ENCODE measurements at regions not wholly inside any gene's neighbourhood (a gene's known extent, or its start where the extent isn't known, plus 50 kb on each side); places are given as distances from the start of the nearest gene placed in this dataset.

DNA sequence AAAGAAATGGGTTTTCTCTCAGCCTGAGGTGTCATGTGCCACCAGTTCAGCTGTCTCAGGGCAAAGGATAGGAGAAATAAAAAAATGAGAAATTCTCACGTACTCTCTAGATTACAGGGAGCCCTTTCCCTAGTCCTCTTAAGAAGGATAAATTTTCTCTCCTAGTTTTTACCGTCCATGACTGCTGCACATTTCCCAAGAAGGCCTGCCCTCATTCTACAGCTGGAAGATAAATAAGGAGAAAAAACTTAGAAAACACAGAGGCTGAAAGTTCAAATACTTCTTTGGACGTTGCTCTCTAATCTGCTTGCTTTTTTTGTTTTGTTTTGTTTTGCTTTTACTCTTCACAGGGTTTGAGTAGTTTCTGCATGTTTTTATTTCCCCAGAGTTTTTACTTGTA is 211.9 kb downstream of the DCAF12L2 start:
- Histone ChIP-seq H3K27me3 (ENCODE audit: insufficient read depth, low read depth, severe bottlenecking) (peaks cover 6% of the 10 kb centered on the region), H3K27ac (no peak overlapping the region), H3K4me3 (ENCODE audit: low read depth, low read length) (no peak overlapping the region), H3K36me3 (no peaks in the 10 kb centered on the region), H3K9me3 (ENCODE audit: severe bottlenecking) (no peaks in the 10 kb centered on the region)
- TF ChIP-seq, protein P1, sequence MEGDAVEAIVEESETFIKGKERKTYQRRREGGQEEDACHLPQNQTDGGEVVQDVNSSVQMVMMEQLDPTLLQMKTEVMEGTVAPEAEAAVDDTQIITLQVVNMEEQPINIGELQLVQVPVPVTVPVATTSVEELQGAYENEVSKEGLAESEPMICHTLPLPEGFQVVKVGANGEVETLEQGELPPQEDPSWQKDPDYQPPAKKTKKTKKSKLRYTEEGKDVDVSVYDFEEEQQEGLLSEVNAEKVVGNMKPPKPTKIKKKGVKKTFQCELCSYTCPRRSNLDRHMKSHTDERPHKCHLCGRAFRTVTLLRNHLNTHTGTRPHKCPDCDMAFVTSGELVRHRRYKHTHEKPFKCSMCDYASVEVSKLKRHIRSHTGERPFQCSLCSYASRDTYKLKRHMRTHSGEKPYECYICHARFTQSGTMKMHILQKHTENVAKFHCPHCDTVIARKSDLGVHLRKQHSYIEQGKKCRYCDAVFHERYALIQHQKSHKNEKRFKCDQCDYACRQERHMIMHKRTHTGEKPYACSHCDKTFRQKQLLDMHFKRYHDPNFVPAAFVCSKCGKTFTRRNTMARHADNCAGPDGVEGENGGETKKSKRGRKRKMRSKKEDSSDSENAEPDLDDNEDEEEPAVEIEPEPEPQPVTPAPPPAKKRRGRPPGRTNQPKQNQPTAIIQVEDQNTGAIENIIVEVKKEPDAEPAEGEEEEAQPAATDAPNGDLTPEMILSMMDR (IDR thresholded peaks at IDR 0.05; ENCODE audit: low read depth, low read length) = no peak
- no peak for DNase-seq

DNA sequence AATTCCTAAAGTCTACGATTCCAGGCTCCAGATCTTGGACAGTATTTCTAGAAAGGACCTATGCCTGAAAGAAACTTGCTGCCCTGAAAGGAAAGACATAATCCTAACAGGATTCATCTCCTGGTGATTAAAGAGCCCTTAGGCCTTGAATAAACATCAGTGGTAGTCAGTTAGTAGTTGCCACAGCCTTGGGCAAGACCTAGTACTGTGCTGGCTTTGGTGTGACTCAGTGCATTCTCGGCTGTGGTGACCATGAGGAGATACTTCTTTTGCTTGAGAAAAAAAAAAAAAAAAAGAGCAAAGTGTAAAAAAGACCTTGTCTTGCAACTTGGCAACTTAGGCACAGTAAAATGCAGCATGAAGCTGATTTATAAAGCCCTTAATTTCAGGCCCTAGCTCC is 188.2 kb downstream of the DCAF12L2 start:
- no peaks in the 10 kb centered on the region for H3K36me3 ChIP-seq
- TF ChIP-seq, protein P1 (IDR thresholded peaks at IDR 0.05; ENCODE audit: low read depth, low read length) = no peak
- H3K27me3 ChIP-seq (ENCODE audit: insufficient read depth, low read depth, severe bottlenecking) = peaks cover 12% of the 10 kb centered on the region
- no peak for DNase-seq
- H3K9me3 ChIP-seq (ENCODE audit: severe bottlenecking) = no peaks in the 10 kb centered on the region
- no peak overlapping the region for H3K27ac ChIP-seq
- no peak overlapping the region for H3K4me3 ChIP-seq (ENCODE audit: low read depth, low read length)

DNA sequence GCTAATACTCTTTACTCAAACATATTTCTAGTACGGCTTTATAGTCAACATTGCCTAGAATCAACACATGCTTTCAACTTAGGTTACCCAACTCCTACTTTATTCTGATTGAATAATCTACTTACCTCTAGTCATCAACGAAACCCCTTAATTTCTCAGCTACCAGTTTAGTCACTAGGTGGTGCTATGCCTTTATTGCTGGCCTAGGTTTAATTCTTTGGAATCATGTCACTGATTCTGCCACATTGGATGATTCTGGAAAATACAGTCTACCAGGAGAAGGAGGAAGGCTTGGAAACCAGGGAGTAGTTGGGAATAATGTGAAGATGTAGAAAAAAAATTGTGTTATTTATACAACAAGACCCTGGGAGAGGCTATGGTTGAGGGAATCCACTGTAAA is 167.7 kb downstream of the DCAF12L2 start:
- DNase-seq = no peak

DNA sequence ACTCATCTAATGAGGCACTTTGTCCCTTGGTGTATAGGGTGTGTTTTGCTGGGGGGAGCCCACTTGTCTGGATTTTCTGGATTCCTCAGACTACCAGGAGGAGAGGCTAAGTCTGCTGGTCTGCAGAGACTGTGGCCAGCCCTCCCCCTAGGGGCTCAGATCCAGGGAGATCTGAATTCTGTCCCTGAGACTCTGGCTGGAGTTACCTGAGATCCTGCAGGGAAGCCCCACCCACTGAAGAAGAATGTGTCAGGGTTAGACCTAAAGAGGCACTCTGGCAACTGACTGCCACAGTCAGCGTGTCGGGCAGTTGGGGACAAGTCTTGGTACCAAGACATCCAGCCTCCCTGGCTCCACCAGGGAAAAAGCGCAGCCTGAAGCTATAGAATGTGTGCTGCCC is 138.9 kb downstream of the DCAF12L2 start:
- TF ChIP-seq, protein P1 (IDR thresholded peaks at IDR 0.05; ENCODE audit: low read depth, low read length) = no peak
- Histone ChIP-seq H3K4me3 (ENCODE audit: low read depth, low read length) (no peak overlapping the region), H3K27me3 (ENCODE audit: insufficient read depth, low read depth, severe bottlenecking) (peaks cover 17% of the 10 kb centered on the region), H3K9me3 (ENCODE audit: severe bottlenecking) (no peaks in the 10 kb centered on the region), H3K27ac (no peak overlapping the region), H3K36me3 (no peaks in the 10 kb centered on the region)
- no peak for DNase-seq

More for the DNA sequence above, 167.7 kb downstream of the DCAF12L2 start:
- Histone ChIP-seq H3K36me3 (no peaks in the 10 kb centered on the region), H3K27ac (no peak overlapping the region), H3K4me3 (ENCODE audit: low read depth, low read length) (no peak overlapping the region), H3K27me3 (ENCODE audit: insufficient read depth, low read depth, severe bottlenecking) (peaks cover 28% of the 10 kb centered on the region), H3K9me3 (ENCODE audit: severe bottlenecking) (no peaks in the 10 kb centered on the region)
- TF ChIP-seq, protein P1 (IDR thresholded peaks at IDR 0.05; ENCODE audit: low read depth, low read length) = peak; percentile 27; the same call in 1 of the 2 replicates

DNA sequence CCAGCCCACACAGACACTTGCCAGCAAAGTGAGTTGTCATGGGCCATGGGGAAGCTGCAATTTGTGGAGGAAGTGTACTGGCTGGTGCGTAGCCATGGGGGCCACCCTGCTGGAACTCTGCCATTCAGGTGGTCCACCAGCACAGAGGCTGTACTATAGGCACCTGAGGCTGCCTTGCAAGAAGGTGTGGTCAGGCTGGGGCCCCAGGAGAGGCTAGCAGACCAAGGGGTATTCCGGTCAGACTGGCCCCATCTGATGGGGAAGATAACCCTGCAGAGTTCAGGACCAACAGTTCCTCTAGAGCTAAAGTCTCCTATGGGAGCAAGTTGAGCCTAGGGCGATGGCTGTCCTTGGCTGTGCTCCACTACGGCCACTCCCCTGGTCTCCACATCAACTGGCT is 136.1 kb downstream of the DCAF12L2 start:
- Histone ChIP-seq H3K27me3 (ENCODE audit: insufficient read depth, low read depth, severe bottlenecking) (peaks cover 14% of the 10 kb centered on the region), H3K27ac (no peak overlapping the region), H3K4me3 (ENCODE audit: low read depth, low read length) (no peak overlapping the region), H3K9me3 (ENCODE audit: severe bottlenecking) (no peaks in the 10 kb centered on the region), H3K36me3 (no peaks in the 10 kb centered on the region)
- DNase-seq = no peak
- TF ChIP-seq, protein P1 (IDR thresholded peaks at IDR 0.05; ENCODE audit: low read depth, low read length) = no peak

DNA sequence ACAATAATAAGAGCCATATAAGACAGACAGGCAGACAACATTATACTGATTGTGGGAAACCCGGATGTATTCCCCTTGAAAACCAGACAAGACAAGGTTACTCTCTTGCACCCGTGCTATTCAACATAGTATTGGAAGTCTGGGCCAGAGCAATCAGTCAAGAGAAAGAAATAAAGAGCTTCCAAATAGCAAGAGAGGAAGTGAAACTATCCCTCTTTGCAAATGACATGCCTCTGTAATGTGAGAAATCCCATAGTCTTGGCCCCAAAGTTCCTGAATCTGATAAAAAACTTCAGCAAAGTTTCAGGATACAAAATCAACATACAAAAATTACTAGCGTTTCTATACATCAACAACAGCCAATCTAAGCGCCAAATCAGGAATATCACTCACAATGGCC is 102.1 kb downstream of the DCAF12L2 start:
- TF ChIP-seq, protein P1 (IDR thresholded peaks at IDR 0.05; ENCODE audit: low read depth, low read length) = no peak
- peaks cover 19% of the 10 kb centered on the region for H3K27me3 ChIP-seq (ENCODE audit: insufficient read depth, low read depth, severe bottlenecking)
- DNase-seq = no peak
- no peak overlapping the region for H3K27ac ChIP-seq
- H3K9me3 ChIP-seq (ENCODE audit: severe bottlenecking) = no peaks in the 10 kb centered on the region
- no peak overlapping the region for H3K4me3 ChIP-seq (ENCODE audit: low read depth, low read length)
- H3K36me3 ChIP-seq = no peaks in the 10 kb centered on the region
